ENCODE measurements at regions not wholly inside any gene's neighbourhood (a gene's known extent, or its start where the extent isn't known, plus 50 kb on each side); places are given as distances from the start of the nearest gene placed in this dataset.

DNA sequence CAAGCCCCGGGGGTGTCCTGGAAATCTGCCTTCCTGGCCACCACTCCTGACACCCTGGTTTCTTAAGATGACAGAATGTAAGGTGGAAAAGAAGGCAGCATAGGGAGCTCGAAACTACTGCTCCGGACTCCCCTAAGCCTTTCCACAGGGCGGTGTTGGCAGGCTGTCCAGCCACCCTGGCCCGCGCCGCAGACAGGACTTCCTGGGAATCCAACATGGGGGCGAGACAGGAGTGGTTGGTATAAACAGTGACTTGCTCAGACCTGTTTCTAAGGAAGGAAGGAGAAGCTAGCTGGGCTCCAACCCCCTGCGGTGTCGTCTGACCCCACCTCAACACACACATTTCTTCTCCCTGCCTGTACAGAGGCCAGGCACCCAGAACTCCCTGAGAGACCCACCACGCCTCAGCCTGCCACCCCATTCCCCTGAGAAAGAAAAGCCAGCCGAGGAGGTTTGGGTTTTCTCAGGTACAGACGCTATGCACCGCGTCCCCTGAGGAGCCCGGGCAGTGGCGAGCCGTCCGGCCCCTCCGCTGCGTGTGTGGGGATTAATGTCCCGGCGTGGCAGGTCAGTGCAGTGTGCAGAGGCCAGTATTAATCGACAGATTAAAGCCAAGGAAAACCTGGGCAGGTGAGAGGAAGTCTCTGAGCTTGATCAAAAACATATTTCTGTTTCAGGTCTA, 349.6 kb upstream of the MKI67 start:
- Mint-ChIP-seq H3K4me1 (no peaks in the 10 kb centered on the region), H3K27ac (no peak overlapping the region), H3K4me3 (no peak overlapping the region), H3K9me3 (ENCODE audit: low read depth) (no peaks in the 10 kb centered on the region), H3K36me3 (ENCODE audit: low read depth) (no peaks in the 10 kb centered on the region), H3K27me3 (no peaks in the 10 kb centered on the region)
- ChIA-PET CTCF (no interaction called here), POLR2A (no interaction called here)
- ATAC-seq = no peak
- DNase-seq = no peak
- intact Hi-C loops (cut with DNase I, micrococcal nuclease) = no loop called here

DNA sequence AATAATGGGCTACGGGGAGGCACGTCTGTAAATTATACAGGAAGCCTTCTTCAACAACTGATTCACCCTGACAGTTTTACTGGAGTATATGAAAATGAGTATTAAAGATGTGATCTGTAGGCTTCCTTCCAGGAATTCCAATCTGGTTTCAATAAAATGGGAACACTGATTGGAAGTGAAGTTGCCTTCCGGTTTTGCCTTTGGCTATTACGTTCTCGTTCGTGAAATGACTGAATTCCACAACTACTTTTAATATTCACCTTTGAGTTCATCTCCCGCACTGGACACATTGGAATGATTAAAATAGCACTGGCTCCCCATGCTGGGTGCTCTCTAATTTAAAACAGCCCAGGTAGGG, 350.1 kb upstream of the MKI67 start:
- Mint-ChIP-seq H3K9me3 (ENCODE audit: low read depth) (no peaks in the 10 kb centered on the region), H3K4me3 (no peak overlapping the region), H3K4me1 (no peaks in the 10 kb centered on the region), H3K27me3 (no peaks in the 10 kb centered on the region), H3K36me3 (ENCODE audit: low read depth) (no peaks in the 10 kb centered on the region), H3K27ac (no peak overlapping the region)
- intact Hi-C loops (cut with DNase I, micrococcal nuclease) = no loop called here
- ATAC-seq = no peak
- ChIA-PET CTCF (no interaction called here), POLR2A (no interaction called here)
- DNase-seq = no peak

DNA sequence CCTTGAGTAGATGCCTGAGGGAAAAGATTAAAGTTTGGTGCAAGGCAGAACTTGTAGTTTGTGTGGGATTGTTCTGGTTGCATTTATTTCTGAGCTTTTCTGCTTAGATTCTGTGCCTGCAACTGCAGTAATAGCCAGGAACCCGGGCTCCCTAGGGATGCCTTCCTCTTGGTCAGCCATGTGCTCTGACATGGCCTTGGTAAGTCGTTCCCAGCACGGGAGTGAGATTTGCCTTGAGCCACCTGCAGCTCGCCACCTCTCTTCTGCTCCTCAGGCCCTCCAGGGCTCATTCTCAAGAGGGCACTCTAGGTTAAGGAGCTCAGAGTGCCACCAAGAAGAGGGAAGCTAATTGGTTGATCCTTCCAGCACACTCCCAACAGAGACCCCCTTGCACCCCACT, 350.6 kb upstream of the MKI67 start:
- DNase-seq (no peak), ATAC-seq (no peak)
- ChIA-PET CTCF (interaction anchor here (0.6 kb wide), 1 partner anchor 675 kb away, joined by 3 read pairs; no protein-coding TSS in a partner anchor), POLR2A (no interaction called here)
- intact Hi-C loops (cut with DNase I, micrococcal nuclease) = no loop called here
- H3K36me3 Mint-ChIP-seq (ENCODE audit: low read depth) = no peaks in the 10 kb centered on the region
- no peak overlapping the region for H3K4me3 Mint-ChIP-seq
- H3K4me1 Mint-ChIP-seq = no peaks in the 10 kb centered on the region
- no peaks in the 10 kb centered on the region for H3K9me3 Mint-ChIP-seq (ENCODE audit: low read depth)
- H3K27me3 Mint-ChIP-seq = no peaks in the 10 kb centered on the region
- no peak overlapping the region for H3K27ac Mint-ChIP-seq

DNA sequence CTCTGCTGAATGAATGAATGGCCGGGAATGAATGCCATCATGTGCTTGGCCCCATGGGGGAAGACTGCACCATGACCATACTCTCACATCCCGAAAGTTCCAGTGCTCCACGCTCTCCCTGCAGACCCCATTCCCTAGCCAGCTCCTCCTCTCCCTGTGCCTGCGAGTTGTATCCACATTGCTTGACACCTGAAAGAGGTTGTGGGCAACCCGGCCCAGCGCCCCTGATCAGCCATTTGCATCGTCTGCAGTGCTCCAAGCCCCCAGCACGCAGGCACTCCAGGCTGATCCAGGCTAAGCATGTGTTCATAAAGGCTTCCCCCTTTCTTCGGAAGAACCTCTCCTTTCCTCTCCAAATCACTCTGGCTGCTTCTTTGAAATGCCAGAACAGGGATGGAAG, 354.4 kb upstream of the MKI67 start:
- no peak overlapping the region for H3K27ac Mint-ChIP-seq
- ChIA-PET CTCF (interaction anchor here (0.7 kb wide), 1 partner anchor 1054 kb away, joined by 3 read pairs; no protein-coding TSS in a partner anchor), POLR2A (no interaction called here)
- no peak overlapping the region for H3K4me3 Mint-ChIP-seq
- H3K9me3 Mint-ChIP-seq (ENCODE audit: low read depth) = no peaks in the 10 kb centered on the region
- ATAC-seq (no peak), DNase-seq (no peak)
- no peaks in the 10 kb centered on the region for H3K4me1 Mint-ChIP-seq
- intact Hi-C loops (cut with DNase I, micrococcal nuclease) = no loop called here
- H3K27me3 Mint-ChIP-seq = no peaks in the 10 kb centered on the region
- no peaks in the 10 kb centered on the region for H3K36me3 Mint-ChIP-seq (ENCODE audit: low read depth)

DNA sequence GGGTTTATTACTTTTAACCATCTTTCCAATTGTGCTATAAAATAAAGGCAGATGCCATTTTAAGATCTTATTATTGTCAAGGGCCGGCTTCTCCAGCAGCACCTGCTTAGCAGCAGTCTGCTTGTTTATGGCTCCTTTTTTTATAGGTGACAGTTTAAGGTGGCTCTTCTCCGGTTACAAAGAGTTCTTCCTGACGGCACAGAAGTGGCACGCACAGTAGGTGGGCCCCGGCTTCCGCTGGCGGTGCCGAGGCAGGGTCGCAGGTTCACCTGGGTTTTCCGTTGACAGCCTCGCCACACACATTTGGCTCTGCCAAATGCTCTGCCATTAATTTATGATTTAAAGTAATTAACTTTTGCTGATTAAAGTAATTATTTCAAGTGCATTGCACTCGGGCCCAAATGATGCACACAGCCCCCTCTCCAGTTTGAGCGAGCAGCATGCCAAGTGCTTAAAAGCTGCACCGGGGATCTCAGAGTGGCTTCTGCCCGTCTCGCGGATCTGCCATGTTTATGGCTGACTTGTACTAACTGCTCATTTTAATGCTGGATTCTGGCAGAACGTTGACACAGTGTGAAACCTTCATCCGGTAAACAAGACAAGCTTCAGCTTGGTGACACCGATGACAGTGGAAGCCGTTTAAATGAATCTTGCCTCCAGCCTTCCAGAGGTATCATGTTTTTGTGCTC, 355.1 kb upstream of the MKI67 start:
- Mint-ChIP-seq H3K4me3 (no peak overlapping the region), H3K4me1 (no peaks in the 10 kb centered on the region), H3K9me3 (ENCODE audit: low read depth) (no peaks in the 10 kb centered on the region), H3K36me3 (ENCODE audit: low read depth) (no peaks in the 10 kb centered on the region), H3K27ac (no peak overlapping the region), H3K27me3 (no peaks in the 10 kb centered on the region)
- no peak for DNase-seq
- ChIA-PET CTCF (no interaction called here), POLR2A (no interaction called here)
- no peak for ATAC-seq
- intact Hi-C loops (cut with DNase I, micrococcal nuclease) = no loop called here

DNA sequence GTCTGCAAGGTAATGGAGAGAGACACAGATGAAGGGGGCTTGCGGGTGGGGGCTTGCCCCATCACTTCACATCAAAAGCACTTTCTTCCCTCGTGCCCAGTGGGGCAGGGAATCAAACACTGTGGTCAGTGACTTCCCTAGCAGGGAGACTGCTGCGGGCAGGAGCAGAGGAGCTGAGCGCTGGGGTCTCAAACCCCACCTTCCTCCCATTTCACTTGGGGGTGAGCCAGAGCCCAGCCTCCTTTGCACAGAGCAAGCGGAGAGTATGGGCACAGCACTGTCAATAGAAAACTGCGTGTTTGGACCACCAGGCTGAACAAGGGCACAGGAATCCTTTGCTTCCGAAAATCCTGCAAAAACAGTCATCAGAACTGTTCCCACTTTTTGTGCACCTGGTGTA, 355.8 kb upstream of the MKI67 start:
- intact Hi-C loops (cut with DNase I, micrococcal nuclease) = no loop called here
- H3K27me3 Mint-ChIP-seq = no peaks in the 10 kb centered on the region
- POLR2A ChIA-PET = no interaction called here
- H3K9me3 Mint-ChIP-seq (ENCODE audit: low read depth) = no peaks in the 10 kb centered on the region
- ATAC-seq (no peak), DNase-seq (no peak)
- CTCF ChIA-PET = no interaction called here
- no peaks in the 10 kb centered on the region for H3K36me3 Mint-ChIP-seq (ENCODE audit: low read depth)
- no peak overlapping the region for H3K27ac Mint-ChIP-seq
- no peak overlapping the region for H3K4me3 Mint-ChIP-seq
- H3K4me1 Mint-ChIP-seq = no peaks in the 10 kb centered on the region

DNA sequence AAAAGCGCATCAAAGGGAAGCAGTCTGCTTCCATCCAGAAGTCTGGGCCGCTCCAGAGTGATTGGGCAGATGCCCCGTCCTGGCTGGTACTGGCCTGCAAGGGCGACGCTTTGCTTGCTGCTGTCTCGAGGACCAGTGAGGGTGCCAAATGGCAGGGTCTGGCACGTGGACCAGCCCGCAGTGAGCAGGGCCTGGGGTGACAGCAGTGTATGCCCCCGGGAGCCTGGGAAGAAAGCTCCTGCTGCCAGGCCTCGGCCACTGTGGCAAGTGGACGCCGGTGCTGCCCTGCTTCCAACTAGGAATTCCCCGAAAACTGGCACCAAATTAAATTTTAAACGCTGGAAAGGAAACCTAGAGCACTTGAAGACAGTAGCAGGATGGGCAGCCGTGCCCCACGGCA, 357.0 kb upstream of the MKI67 start:
- ATAC-seq (no peak), DNase-seq (no peak)
- H3K27me3 Mint-ChIP-seq = no peaks in the 10 kb centered on the region
- no peaks in the 10 kb centered on the region for H3K9me3 Mint-ChIP-seq (ENCODE audit: low read depth)
- H3K36me3 Mint-ChIP-seq (ENCODE audit: low read depth) = no peaks in the 10 kb centered on the region
- H3K4me1 Mint-ChIP-seq = no peaks in the 10 kb centered on the region
- H3K4me3 Mint-ChIP-seq = no peak overlapping the region
- ChIA-PET POLR2A (no interaction called here), CTCF (interaction anchor here (0.6 kb wide), 1 partner anchor 148 kb away, joined by 3 read pairs; no protein-coding TSS in a partner anchor)
- H3K27ac Mint-ChIP-seq = no peak overlapping the region
- intact Hi-C loops (cut with DNase I, micrococcal nuclease) = no loop called here

DNA sequence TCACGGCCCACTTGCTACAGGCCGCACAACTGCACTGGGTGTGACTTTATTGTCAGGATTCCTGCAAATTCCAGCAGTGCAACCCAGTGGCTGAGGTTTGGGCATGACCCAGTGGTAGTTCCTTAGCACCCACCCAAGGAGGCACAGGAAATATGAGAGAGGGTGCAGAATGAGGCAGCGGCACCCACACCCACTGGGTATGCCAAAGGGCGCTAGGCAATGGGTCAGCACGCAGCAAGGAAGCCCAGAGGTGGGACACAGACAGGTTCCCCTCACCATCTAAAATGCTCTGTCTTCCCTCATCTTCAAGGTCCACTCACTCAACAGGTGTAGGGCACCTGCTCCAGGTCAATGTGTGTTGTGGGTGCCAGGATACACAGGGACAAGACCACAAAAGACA, 357.8 kb upstream of the MKI67 start:
- Mint-ChIP-seq H3K27me3 (no peaks in the 10 kb centered on the region), H3K36me3 (ENCODE audit: low read depth) (no peaks in the 10 kb centered on the region), H3K4me1 (no peaks in the 10 kb centered on the region), H3K27ac (no peak overlapping the region), H3K4me3 (no peak overlapping the region), H3K9me3 (ENCODE audit: low read depth) (no peaks in the 10 kb centered on the region)
- DNase-seq (no peak), ATAC-seq (no peak)
- intact Hi-C loops (cut with DNase I, micrococcal nuclease) = no loop called here
- POLR2A ChIA-PET = no interaction called here
- CTCF ChIA-PET = no interaction called here

DNA sequence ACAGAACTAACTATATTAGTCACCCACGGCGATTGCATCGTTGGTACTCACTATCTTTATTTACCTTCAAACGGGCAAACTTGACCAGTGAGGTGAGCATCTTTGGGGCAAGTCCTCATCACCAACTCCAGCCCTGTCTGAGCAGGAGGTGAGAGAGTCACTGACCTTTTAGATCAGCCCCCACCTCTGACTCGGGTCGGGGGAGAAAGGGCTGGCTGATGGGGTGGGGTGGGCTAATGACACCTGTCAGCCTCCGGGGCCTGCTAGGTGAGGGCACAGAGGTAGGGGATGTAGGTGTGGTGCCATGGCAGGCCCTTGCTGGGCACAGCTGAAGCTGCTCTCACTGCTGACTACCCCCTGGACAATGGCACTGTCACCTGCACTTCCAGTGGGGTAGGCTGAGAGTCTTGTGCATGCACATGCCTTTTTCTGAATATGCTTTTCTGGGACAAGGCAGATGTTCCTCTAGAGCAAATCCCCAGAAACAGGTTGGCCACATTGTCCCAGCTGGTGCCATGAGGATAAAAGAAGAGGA, 359.5 kb upstream of the MKI67 start:
- ChIA-PET CTCF (no interaction called here), POLR2A (no interaction called here)
- no peak overlapping the region for H3K4me3 Mint-ChIP-seq
- no peak for DNase-seq
- H3K36me3 Mint-ChIP-seq (ENCODE audit: low read depth) = no peaks in the 10 kb centered on the region
- no peak overlapping the region for H3K27ac Mint-ChIP-seq
- H3K27me3 Mint-ChIP-seq = no peaks in the 10 kb centered on the region
- no peaks in the 10 kb centered on the region for H3K9me3 Mint-ChIP-seq (ENCODE audit: low read depth)
- ATAC-seq = no peak
- no peaks in the 10 kb centered on the region for H3K4me1 Mint-ChIP-seq
- intact Hi-C loops (cut with DNase I, micrococcal nuclease) = no loop called here

DNA sequence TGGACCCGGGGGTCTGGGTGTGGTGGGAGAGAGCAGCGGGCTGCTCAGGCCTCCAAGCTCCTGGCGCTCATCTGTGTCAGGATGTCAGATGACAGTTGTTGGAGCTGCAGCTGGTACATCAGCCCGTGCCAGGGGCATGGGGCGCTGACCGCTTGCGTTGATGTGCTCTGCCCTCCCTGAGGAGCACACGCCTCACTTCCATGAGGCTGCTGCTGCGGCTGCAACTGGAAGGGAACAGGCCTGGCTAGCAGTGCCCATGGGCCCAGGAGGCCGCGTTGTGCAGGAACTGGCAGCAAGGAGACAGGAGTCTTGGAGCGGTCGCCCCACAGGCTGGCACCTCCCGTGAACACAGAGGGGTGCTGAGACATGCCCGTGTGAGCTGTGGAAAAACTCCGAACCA, 361.3 kb upstream of the MKI67 start:
- intact Hi-C loops (cut with DNase I, micrococcal nuclease) = no loop called here
- POLR2A ChIA-PET = no interaction called here
- H3K4me3 Mint-ChIP-seq = no peak overlapping the region

DNA sequence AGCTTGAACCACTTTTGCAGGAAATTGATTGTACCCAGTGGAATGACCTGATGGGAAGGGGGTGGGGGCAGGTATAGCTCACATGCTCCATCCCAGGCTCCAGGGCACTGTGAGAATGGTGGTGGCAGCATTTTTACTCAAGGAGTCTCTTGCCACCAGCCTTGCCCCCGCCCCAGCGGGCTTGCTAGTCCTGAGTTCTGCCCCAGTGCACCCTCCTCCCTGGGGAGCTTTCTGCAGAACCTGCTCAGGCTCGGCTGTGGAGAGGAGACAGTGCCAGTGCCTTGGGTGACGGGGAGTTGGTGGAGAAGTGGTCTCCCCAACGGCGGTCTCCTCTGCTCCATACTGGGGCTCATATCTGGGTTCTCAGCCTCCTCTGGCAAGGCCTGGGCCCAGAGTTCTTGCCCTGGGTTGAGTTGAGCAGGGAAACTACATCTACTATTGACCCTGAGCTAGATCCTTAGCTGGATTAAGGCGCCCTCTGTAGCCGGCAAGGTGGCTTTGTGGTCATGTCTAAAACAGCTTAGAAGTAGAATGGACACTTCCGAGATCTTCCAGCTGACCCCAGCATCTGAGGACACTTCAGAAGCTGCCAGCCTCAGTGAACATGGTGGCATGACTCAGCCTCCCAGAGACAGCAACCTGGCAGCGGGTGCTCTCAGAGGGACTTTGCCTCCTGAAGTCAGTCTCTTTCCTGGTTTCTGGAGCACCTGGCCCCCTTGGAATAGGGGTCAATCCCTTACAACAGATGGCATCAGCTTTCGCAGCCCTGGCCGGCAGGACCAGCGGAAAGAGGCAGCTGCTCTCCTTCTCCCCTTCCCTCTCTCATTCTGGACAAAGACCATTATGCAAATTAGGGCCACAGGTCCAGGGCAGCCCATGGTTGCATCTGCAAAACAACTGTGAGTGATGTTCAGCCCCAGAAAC, 363.4 kb upstream of the MKI67 start:
- Mint-ChIP-seq H3K4me1 (no peaks in the 10 kb centered on the region), H3K27me3 (no peaks in the 10 kb centered on the region), H3K27ac (no peak overlapping the region), H3K36me3 (ENCODE audit: low read depth) (no peaks in the 10 kb centered on the region), H3K9me3 (ENCODE audit: low read depth) (no peaks in the 10 kb centered on the region), H3K4me3 (no peak overlapping the region)
- intact Hi-C loops (cut with DNase I, micrococcal nuclease) = no loop called here
- ChIA-PET POLR2A (no interaction called here), CTCF (interaction anchor here (0.6 kb wide), 1 partner anchor 221 kb away, joined by 3 read pairs; no protein-coding TSS in a partner anchor)
- ATAC-seq (no peak), DNase-seq (no peak)

More for the DNA sequence above, 361.3 kb upstream of the MKI67 start:
- no peak overlapping the region for H3K27ac Mint-ChIP-seq
- H3K27me3 Mint-ChIP-seq = no peaks in the 10 kb centered on the region
- CTCF ChIA-PET = no interaction called here
- no peaks in the 10 kb centered on the region for H3K9me3 Mint-ChIP-seq (ENCODE audit: low read depth)
- no peaks in the 10 kb centered on the region for H3K36me3 Mint-ChIP-seq (ENCODE audit: low read depth)
- no peaks in the 10 kb centered on the region for H3K4me1 Mint-ChIP-seq
- ATAC-seq = no peak
- no peak for DNase-seq

DNA sequence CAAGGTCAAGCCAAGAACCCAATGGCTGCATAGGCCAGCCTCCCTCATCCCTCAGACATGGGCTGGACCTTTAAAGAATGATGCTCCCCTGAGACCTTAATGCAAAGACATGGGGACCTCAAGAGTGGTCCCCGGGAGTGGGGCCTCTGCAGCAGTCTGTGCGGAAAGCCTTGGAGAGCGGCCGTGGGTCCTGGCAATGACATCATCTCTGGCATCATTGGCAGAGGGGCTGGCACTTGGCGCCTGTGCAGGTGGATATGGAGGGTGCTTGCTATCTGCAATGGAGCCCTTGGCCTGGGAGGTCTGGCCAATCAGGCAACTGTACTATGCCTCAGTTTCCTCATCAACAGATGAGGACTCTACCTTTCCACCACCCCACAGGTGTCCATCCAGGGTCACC, 365.5 kb upstream of the MKI67 start:
- intact Hi-C loops (cut with DNase I, micrococcal nuclease) = no loop called here
- ChIA-PET CTCF (no interaction called here), POLR2A (no interaction called here)
- Mint-ChIP-seq H3K27ac (no peak overlapping the region), H3K27me3 (no peaks in the 10 kb centered on the region), H3K9me3 (ENCODE audit: low read depth) (no peaks in the 10 kb centered on the region), H3K36me3 (ENCODE audit: low read depth) (no peaks in the 10 kb centered on the region), H3K4me3 (no peak overlapping the region), H3K4me1 (no peaks in the 10 kb centered on the region)
- DNase-seq (no peak), ATAC-seq (no peak)

All from activated CD4-positive, alpha-beta T cell treated with anti-CD3 and anti-CD28 coated beads for 36 hours (primary cell).